HG03139 (cell line): ENCODE measurements at regions not wholly inside any gene's neighbourhood (a gene's known extent, or its start where the extent isn't known, plus 50 kb on each side); places are given as distances from the start of the nearest gene placed in this dataset.

Experiments used
- ATAC-seq: cut with Tn5 transposase; IDR thresholded peaks from one replicate; pipeline ENCODE4 v1.9.1; 2021; ENCODE audit not compliant: unreplicated experiment

- ATAC-seq: no peak
These were observed 213.7 kb downstream of the TEX29 start for GRCh38 chr13:111533900-111534683.

GRCh38 chr13:111534751-111535522 lies 214.5 kb downstream of the TEX29 start:
- ATAC-seq: no peak

- no peak for ATAC-seq
These were observed 215.0 kb downstream of the TEX29 start for GRCh38 chr13:111535523-111535811.

GRCh38 chr13:111536075-111536642 lies 215.7 kb downstream of the TEX29 start:
- ATAC-seq: no peak

GRCh38 chr13:111537115-111537728 lies 216.8 kb downstream of the TEX29 start:
- no peak for ATAC-seq

- ATAC-seq: no peak
These were observed 217.5 kb downstream of the TEX29 start for GRCh38 chr13:111537843-111538499.

- ATAC-seq: no peak
These were observed 218.8 kb downstream of the TEX29 start for GRCh38 chr13:111539252-111539651.

GRCh38 chr13:111539791-111540446 lies 219.5 kb downstream of the TEX29 start:
- ATAC-seq: no peak

GRCh38 chr13:111540486-111540885 lies 220.0 kb downstream of the TEX29 start:
- no peak for ATAC-seq

GRCh38 chr13:111541345-111541744 lies 220.9 kb downstream of the TEX29 start:
- no peak for ATAC-seq

GRCh38 chr13:111541752-111542529 lies 221.5 kb downstream of the TEX29 start:
- no peak for ATAC-seq

- ATAC-seq: no peak
These were observed 222.3 kb downstream of the TEX29 start for GRCh38 chr13:111542530-111543341.

GRCh38 chr13:111546921-111547675 lies 226.7 kb downstream of the TEX29 start:
- ATAC-seq: no peak

- no peak for ATAC-seq
These were observed 227.4 kb downstream of the TEX29 start for GRCh38 chr13:111547726-111548273.

- ATAC-seq: no peak
These were observed 227.9 kb downstream of the TEX29 start for GRCh38 chr13:111548301-111548700.

GRCh38 chr13:111548805-111549204 lies 228.4 kb downstream of the TEX29 start:
- no peak for ATAC-seq

GRCh38 chr13:111549464-111549863 lies 229.0 kb downstream of the TEX29 start:
- no peak for ATAC-seq

- ATAC-seq: no peak
These were observed 229.6 kb downstream of the TEX29 start for GRCh38 chr13:111550062-111550461.
